Stimulated activated CD4-positive, alpha-beta T cell treated with anti-CD3 and anti-CD28 coated beads, Interleukin-4, amount 100 ng/mL, for 24 hours (primary cell): ENCODE measurements at regions not wholly inside any gene's neighbourhood (a gene's known extent, or its start where the extent isn't known, plus 50 kb on each side); places are given as distances from the start of the nearest gene placed in this dataset.
"Not testable (repeated sequence)": the region's sequence is repeated elsewhere in the genome, so short reads cannot be mapped to it uniquely, and the experiment has no call there.

Experiments
- DNase-seq: peaks from one replicate; pipeline ENCODE4 v3.0.0-alpha.2; 2020

GRCh38 chr4:159552979-159553768, 450.3 kb downstream of the RAPGEF2 start:
- no peak for DNase-seq

- DNase-seq = no peak
These were observed 453.0 kb downstream of the RAPGEF2 start for GRCh38 chr4:159555873-159556272.

GRCh38 chr4:159562366-159562765, 459.5 kb downstream of the RAPGEF2 start:
- DNase-seq = no peak

- no peak for DNase-seq
These were observed 460.4 kb downstream of the RAPGEF2 start for GRCh38 chr4:159563257-159563656.

- DNase-seq = no peak
These were observed 461.7 kb downstream of the RAPGEF2 start for GRCh38 chr4:159564615-159565014.

- no peak for DNase-seq
These were observed 463.9 kb downstream of the RAPGEF2 start for GRCh38 chr4:159566786-159567185.

GRCh38 chr4:159577241-159577640, 474.4 kb downstream of the RAPGEF2 start:
- DNase-seq = no peak

- no peak for DNase-seq
These were observed 479.8 kb downstream of the RAPGEF2 start for GRCh38 chr4:159582685-159583084.

GRCh38 chr4:159592898-159593556, 490.1 kb downstream of the RAPGEF2 start:
- no peak for DNase-seq

- no peak for DNase-seq
These were observed 490.8 kb downstream of the RAPGEF2 start for GRCh38 chr4:159593681-159594080.

GRCh38 chr4:159594576-159594975, 491.7 kb downstream of the RAPGEF2 start:
- DNase-seq = no peak

- DNase-seq = not testable (repeated sequence)
These were observed 492.2 kb downstream of the RAPGEF2 start for GRCh38 chr4:159595101-159595500.

- no peak for DNase-seq
These were observed 495.7 kb downstream of the RAPGEF2 start for GRCh38 chr4:159598602-159599001.

- DNase-seq = no peak
These were observed 497.2 kb downstream of the RAPGEF2 start for GRCh38 chr4:159600061-159600460.

GRCh38 chr4:159604781-159605180, 501.9 kb downstream of the RAPGEF2 start:
- DNase-seq = no peak

- no peak for DNase-seq
These were observed 504.0 kb downstream of the RAPGEF2 start for GRCh38 chr4:159606835-159607234.

- no peak for DNase-seq
These were observed 504.9 kb downstream of the RAPGEF2 start for GRCh38 chr4:159607809-159608208.

- no peak for DNase-seq
These were observed 505.6 kb downstream of the RAPGEF2 start for GRCh38 chr4:159608436-159608835.

GRCh38 chr4:159632031-159632430, 529.2 kb downstream of the RAPGEF2 start:
- DNase-seq = no peak

- DNase-seq = no peak
These were observed 536.9 kb downstream of the RAPGEF2 start for GRCh38 chr4:159639671-159640323.

- DNase-seq = no peak
These were observed 546.4 kb downstream of the RAPGEF2 start for GRCh38 chr4:159649237-159649636.

- no peak for DNase-seq
These were observed 550.0 kb downstream of the RAPGEF2 start for GRCh38 chr4:159652871-159653270.

- no peak for DNase-seq
These were observed 552.7 kb downstream of the RAPGEF2 start for GRCh38 chr4:159655547-159655946.

GRCh38 chr4:159669094-159669493, 566.2 kb downstream of the RAPGEF2 start:
- no peak for DNase-seq
